ENCODE measurements at regions not wholly inside any gene's neighbourhood (a gene's known extent, or its start where the extent isn't known, plus 50 kb on each side); places are given as distances from the start of the nearest gene placed in this dataset.
"Not testable (repeated sequence)": the region's sequence is repeated elsewhere in the genome, so short reads cannot be mapped to it uniquely, and the experiment has no call there.

DNA sequence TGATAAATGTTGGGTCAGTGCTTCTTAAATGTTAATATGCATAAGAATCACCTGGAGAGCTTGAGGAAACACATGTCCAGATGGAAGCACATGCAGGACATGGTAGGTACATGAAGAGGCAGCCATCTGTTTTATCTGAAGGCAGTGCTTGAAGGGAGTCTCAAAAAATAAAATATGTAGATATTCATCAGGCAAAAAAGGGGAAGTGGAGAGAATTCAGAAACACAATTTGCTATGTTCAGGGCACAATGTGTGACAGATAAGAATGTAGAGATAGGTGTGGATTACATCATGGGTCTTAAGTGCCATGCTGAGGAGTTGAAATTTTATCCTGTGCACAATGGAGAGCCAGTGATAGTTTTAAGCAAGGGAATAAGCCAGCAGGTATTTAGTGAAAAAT lies 59.6 kb upstream of the CASK start:
- no peak overlapping the region for H3K4me3 ChIP-seq (ENCODE audit: low read length)
- TF ChIP-seq, protein P1, sequence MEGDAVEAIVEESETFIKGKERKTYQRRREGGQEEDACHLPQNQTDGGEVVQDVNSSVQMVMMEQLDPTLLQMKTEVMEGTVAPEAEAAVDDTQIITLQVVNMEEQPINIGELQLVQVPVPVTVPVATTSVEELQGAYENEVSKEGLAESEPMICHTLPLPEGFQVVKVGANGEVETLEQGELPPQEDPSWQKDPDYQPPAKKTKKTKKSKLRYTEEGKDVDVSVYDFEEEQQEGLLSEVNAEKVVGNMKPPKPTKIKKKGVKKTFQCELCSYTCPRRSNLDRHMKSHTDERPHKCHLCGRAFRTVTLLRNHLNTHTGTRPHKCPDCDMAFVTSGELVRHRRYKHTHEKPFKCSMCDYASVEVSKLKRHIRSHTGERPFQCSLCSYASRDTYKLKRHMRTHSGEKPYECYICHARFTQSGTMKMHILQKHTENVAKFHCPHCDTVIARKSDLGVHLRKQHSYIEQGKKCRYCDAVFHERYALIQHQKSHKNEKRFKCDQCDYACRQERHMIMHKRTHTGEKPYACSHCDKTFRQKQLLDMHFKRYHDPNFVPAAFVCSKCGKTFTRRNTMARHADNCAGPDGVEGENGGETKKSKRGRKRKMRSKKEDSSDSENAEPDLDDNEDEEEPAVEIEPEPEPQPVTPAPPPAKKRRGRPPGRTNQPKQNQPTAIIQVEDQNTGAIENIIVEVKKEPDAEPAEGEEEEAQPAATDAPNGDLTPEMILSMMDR (conservative IDR thresholded peaks at IDR 0.05; ENCODE audit: low read depth, low read length) = no peak
- no peak for DNase-seq (ENCODE audit: low read depth)

DNA sequence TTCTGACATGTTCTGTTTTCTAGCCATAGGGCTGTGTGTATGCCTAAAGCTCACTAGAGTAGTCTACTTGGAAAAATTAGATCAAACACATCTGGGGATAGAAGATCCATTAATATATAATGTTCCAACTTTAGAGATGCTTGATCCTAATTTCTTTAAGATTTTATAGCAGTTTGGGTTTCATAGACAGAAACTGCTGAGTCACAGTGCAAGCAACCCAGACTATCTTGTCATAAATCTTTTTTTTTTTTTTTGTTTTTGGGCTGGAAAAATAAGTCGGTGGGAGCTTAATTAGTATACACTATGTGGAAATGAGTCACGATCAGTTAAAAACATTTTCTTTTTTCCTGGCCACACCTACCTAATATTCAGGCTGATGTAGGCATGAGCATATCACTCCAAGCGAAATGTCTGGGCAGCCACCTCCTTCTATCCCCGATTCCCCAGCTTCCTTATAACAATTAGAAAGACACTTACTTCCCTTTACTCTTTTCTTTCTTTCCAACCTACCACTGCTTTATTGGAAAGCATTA lies 58.2 kb upstream of the CASK start:
- DNase-seq (ENCODE audit: low read depth) = no peak
- H3K4me3 ChIP-seq (ENCODE audit: low read length) = no peak overlapping the region
- TF ChIP-seq, protein P1 (conservative IDR thresholded peaks at IDR 0.05; ENCODE audit: low read depth, low read length) = no peak

DNA sequence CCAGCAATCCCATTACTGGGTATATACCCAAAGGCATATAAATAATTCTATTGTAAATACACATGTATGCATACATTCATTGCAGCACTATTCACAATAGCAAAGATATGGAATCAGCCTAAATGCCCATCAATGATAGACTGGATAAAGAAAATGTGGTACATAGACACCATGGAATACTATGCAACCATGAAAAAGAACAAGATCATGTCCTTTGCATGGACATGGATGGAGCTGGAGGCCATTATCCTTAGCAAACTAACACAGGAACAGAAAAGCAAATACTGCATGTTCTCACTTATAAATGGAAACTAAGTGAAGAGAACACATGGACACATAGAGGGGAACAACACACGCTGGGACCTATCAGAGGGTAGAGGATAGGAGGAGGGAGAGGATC lies 51.3 kb upstream of the CASK start:
- H3K4me3 ChIP-seq (ENCODE audit: low read length); DNase-seq (ENCODE audit: low read depth): not testable (repeated sequence)

DNA sequence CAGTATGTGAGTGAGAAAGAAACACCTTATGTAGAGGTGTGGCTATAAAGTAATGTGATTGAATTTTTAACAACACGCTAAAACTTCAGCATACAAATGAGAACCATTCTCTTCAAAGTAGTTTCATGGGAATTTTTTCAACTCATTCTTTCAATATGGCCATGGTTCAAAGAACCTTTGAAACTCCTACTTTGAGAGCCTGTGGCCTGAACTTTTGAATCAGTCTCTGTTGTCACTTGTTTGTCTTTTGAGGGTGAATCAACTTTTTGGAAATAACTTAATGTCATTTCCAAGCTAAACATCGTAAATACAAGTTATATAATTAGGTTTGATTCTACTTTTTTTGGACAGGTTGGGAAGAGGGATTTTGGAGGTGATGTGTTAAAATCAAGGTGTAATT lies 49.9 kb upstream of the CASK start:
- TF ChIP-seq, protein P1 (conservative IDR thresholded peaks at IDR 0.05; ENCODE audit: low read depth, low read length) = no peak
- H3K4me3 ChIP-seq (ENCODE audit: low read length) = no peak overlapping the region
- DNase-seq (ENCODE audit: low read depth) = no peak
